T-helper 1 cell treated with Interleukin-12 subunit alpha and Interleukin-12 subunit beta and Interleukin-4 antibody, amounts not matched to agents 30 ng/mL and 1 ng/mL, for 36 hours (primary cell): ENCODE measurements at regions not wholly inside any gene's neighbourhood (a gene's known extent, or its start where the extent isn't known, plus 50 kb on each side); places are given as distances from the start of the nearest gene placed in this dataset.
"Not testable (repeated sequence)": the region's sequence is repeated elsewhere in the genome, so short reads cannot be mapped to it uniquely, and the experiment has no call there.

Source experiments
- intact Hi-C: fragments of 100-400 bp; cut with micrococcal nuclease; formaldehyde crosslinking; loops from one replicate; pipeline ENCODE4 v1.15.1; 2024

DNA sequence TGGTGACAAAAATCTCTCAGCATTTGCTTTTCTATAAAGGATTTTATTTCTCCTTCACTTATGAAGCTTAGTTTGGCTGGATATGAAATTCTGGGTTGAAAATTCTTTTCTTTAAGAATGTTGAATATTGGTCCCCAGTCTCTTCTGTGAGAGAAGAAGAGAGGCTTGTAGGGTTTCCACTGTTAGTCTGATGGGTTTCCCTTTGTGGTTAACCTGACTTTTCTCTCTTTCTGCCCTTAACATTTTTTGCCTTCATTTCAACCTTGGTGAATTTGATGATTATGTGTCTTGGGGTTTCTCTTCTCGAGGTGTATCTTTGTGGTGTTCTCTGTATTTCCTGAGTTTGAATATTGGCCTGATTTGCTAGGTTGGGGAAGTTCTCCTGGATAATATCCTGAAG lies 116.9 kb upstream of the ZEB2 start:
- intact Hi-C loops, result not testable (repeated sequence)

DNA sequence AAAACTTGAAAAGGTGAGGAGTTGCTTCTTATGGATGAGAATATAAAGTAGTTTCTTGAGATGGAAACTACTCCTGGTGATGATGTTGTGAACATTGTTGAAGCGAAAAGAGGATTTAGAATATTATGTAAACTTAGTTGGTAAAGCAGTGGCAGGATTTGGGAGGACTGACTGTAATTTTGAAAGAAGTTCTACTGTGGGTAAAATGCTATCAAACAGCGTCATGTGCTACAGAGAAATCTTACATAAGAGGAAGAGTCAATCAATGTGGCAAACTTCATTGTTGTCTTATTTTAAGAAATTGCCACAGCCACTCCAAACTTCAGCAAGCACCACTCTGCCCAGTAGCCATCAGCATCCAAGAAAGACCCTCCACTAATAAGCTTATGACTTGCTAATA lies 112.9 kb upstream of the ZEB2 start:
- intact Hi-C loops, result no loop called here

DNA sequence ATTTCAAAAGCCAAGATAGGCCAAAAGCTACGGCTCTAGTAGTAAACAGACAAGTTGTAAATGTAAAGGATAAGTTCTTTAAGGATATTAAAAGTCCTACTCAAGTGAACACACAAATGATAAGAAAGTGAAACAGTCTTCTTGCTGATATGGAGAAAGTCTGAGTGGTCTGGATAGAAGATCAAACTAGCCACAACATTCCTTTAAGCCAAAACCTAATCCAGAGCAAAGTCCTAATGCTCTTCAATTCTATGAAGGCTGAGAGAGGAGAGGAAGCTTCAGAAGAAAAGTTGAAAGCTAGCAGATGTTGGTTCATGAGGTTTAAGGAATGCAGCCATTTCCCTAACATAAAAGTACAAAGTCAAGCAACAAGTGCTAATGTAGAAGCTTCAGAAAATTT lies 111.7 kb upstream of the ZEB2 start:
- intact Hi-C loops, result no loop called here

DNA sequence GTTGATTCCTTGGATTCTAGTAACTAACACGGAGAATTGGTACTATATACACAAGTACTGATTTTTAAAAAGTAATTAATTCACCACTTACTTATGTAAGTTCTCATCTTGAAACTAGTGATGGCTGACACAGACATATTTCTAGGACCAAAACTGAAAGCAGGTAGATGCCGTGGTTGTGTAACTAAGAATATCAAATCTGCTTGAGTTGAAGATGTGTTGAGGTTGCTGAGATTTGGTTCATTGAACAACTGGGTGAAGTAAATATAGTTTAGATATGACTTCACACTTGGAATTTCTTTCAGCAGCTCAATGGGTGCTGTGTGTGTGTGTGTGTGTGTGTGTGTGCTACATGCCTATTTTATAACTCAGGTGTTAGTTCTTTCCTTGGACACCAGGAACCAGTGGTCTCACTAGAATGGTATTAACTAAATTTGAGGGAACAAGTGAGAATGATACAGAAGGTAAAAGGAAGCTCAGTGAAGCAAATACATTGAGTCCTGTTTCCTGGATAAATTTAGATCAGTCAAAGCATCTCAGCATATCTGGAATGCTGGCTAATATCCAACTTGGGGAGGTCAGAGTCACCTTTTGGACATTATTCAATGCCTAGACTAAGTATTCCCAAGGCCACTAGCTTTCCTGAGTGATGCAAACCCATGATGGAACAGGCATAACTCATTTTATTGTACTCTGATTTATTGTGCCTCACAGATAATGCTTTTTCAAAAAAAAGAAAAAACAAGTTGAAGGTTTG lies 110.7 kb upstream of the ZEB2 start:
- intact Hi-C loops, result no loop called here

DNA sequence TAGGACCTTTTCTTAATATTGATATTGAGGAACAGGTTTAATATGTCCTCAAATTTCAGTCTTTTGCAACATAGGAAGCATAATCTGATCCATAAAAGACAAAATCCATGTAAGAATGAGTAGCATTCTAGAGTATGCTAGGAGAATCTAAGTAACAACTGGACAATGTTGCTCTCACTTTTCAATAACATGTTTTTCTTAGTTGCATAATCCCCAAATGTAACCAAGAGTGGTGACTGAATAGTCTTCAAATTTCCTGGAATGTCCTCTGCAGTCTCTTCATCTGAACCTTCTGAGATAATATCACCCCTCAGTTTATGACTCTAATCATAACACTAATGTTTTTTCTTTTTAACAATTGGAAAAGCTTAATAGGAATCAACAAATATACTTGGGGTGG lies 110.0 kb upstream of the ZEB2 start:
- intact Hi-C loops, result no loop called here

DNA sequence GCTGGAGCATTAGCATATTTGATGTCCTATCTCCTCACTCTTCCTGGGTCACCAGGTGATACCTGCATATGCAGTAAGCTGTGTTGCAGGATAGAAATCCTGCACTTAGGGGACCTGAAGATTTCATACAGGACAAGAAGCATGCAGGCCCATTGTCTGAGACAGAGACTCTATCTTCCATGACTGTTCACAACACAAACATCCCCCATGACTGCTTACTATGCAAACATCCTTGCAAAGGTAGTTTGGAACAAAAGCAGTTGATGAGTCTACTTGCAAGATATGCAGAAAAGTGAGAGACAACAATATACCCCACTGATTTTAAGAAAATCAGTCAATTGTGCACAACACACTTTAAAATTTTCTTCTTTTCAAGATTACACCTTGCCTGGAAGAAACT lies 108.6 kb upstream of the ZEB2 start:
- intact Hi-C loops, result no loop called here

DNA sequence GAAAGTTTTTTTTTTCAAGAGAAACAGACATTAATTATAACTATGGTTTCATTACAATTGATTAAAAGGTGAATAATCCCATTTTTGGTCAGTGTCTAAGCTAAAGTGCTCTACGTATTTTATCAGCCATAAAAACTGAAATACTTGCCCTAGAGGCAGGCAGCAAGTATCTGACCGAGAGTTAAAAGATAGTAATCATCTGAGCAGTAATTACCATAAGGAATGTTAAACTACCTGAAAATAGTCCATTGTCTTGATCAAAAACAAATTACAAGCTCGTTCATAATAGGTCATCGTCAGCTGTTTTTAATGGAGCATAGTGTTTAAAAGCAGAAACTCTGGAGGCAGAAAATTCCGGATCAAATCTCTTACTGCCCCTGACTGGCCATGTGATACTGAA lies 105.7 kb upstream of the ZEB2 start:
- intact Hi-C loops, result no loop called here

DNA sequence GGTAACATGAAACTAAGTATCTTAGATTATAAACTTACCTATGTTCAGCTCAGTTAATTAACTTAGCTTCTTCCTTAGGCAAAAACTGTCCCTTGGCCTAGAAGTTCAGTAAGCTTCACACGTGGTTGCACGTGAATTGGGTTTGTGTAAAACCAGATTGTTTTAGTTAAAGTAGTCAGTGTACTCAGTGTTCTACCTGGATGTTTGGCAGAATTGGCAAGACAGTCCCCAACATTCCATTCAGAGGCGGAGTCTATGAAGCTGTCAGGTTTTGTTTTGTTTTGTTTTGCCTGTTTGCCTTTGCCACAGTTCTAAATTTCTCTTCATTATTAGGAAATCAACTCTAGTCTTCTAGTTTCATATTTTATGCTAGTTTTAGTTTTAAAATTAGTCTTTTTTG lies 105.3 kb upstream of the ZEB2 start:
- intact Hi-C loops, result no loop called here

DNA sequence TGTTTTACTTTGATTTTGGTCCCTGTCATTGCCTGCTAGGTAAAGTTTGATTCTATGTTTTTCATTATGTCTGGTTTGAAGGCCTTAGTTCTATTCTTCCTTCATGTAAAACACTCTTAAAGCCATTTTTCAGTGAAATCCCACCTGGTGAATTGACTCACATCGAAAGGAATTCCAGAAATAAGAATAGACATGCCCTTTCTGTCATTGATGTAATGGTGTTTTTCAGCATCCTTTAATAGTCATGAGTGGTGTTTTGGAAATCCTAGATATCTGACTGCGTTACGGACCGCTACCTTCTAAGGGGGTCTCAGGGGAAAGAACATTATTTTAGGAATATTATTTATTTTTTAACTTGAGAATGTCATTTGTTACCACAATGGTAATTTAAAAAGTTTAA lies 104.5 kb upstream of the ZEB2 start:
- intact Hi-C loops, result no loop called here

DNA sequence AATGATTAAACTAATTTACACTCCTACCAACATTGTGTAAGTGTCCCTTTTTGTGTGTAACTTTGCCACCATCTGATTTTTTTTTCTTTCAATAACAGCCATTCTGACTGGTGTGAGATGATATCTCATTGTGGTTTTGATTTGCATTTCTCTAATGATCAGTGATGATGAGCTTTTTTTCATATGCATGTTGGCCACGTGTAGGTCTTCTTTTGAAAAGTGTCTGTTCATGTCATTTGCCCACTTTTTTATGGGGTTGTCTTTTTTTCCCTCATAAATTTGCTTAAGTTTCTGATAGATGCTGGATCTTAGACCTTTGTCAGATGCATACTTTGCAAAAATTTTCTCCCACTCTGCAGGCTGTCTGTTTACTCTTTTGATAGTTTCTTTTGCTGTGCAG lies 102.5 kb upstream of the ZEB2 start:
- intact Hi-C loops, result not testable (repeated sequence)

DNA sequence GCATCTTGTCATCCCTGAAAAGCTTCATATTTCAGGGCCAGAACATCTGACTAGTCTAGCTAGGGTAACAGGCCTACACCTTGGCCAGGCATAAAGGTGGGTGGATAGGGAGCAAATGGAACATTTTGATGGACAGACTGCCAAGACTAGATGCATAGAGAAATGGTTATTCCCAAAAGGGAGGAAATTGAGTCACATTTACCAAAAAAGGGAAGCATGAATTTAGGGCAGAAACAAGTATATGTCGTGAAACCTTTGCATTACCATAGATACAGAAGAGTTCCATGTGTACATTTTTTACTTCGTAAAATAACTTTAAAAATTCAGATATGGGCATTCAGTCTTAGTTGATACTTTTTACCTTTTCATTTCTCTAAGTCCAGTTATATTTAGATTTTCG lies 101.3 kb upstream of the ZEB2 start:
- intact Hi-C loops, result no loop called here

DNA sequence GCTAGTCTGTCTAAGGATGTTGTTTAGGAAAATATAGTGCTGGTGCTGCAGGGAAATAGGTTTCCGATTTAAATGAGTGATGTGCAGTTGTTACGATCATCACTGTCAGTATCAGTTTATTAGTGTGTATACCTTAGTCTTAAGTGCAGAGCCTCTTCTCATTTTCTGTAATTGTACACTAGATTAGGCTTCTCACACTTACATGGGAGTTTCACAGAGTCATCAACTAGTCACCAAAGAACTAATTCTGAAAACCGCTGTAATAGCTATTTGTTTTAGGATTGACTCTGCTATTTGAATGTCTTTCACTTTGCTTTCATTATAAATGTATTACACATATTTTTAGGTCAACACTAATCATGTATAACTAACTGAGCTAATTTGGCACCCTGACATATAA lies 99.8 kb upstream of the ZEB2 start:
- intact Hi-C loops, result no loop called here

DNA sequence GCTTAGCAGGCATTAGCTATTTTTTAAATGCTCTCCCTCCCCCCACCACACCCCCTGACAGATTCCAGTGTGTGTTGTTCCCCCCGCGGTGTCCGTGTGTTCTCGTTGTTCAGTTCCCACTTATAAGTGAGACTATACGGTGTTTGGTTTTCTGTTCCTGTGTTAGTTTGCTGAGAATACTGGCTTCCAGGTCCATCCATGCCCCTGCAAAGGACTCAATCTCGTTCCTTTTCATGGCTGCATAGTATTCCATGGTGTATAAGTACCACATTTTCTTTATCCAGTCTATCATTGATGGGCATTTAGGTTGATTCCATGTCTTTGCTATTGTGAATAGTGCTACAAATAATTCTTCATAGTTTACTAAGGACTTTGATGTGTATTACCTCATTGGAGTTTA lies 97.3 kb upstream of the ZEB2 start:
- intact Hi-C loops, result not testable (repeated sequence)

DNA sequence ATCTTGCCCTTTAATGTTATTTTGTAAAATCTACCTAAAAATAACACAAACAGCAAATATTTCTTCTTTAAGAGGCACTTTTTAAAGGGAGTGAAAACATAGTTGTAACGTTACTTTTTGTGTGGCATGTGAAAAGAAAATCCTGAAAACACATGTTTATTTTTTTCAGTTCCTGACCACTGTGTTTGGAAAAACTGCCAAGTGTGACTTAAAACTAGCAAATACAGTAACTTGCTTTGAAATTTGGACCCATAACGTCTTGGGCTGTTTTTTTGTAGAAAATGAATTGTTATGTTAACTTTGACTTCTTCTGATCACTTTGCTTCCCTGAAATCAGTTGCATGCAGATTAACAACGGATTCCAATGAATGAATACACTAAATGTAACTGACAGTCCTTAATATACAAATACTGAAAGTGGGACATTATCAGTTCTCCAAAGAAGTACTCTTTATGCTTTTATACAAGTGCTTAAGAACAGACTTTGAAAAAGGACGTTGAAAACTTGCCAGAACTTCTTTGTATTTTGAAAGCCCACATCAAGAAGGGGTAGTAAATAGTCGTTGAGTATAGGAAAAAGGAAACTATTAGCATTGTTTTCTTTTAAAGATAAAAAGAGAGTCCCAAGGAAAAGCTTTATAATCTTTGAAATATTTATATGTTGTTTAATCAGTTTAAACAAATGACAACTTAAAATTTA lies 96.1 kb upstream of the ZEB2 start:
- intact Hi-C loops, result no loop called here

DNA sequence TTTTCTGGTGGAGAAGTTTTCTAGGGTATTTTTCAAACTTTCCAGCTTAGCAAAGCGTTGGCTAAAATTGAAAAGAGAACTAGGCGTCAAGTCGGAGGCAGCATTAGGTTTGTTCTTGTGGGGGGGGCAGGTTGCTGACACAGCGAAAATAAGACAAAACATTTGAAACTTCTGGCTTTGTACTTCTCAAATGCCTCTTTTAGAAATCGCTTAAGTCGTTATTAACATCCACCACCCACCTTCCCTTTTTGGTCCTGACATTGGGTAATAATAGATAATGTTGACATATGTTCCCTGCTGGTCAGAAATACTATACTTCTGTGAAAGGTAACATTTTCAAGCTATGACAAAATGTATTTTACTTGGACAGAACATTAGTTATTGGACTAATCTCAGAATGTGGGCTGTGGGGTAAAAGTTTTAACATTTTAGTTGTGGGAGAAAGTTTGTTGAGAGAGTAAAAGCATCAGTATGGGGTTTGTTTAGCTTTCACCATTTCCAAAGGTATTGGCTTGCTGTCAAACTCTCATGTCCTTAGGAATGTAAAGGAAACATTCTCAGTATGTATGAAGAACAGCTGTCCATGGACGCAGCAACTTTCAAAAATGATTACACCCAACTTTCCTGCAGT lies 88.1 kb upstream of the ZEB2 start:
- intact Hi-C loops, result no loop called here

DNA sequence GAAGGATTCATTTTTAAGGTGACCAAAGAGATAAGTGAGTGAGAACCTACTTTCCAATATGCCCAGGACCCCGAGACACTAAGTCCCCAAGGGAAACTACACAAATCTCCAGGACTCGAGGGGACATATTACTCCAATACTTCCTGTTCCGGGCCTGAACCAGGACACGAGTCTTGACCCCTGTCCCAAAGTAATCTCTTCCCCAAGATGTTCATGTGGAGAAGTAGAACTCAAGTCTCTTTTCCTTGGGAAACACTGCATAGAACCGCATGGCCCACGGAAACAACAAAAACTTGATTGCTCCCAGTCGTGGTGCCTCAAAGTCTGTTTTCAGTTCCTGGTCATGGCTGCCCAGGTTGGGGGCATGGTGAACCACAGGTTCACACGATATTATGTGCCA lies 87.2 kb upstream of the ZEB2 start:
- intact Hi-C loops, result no loop called here

DNA sequence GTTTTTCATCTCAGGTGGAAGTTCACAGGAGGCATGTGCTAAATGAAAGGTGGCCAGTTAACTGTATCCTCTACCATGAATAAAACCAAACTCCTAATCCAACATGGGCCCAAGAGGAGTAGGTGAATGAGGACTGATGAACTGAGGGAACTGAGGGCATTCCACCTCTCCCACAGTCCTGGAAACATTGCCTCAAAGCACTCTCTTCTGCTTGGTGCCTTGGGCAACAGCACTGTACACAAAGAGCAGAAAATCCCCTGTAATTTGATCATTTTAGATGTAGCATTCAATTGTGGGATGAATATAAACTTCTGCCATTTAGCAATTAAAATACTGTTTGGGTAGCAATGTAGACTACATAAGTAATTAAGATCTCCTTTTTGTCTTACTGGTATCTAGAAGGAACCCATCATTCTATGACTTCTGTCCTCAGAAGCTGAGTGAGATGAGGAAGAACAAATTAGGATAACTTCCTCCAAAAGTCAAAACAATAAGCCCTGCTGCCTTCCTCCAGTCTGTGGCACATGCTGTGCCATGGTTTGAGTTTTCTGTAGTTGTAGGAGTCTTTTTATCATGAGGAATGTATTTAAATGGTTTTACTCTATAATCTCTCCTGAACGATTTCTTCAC lies 86.7 kb upstream of the ZEB2 start:
- intact Hi-C loops, result no loop called here

DNA sequence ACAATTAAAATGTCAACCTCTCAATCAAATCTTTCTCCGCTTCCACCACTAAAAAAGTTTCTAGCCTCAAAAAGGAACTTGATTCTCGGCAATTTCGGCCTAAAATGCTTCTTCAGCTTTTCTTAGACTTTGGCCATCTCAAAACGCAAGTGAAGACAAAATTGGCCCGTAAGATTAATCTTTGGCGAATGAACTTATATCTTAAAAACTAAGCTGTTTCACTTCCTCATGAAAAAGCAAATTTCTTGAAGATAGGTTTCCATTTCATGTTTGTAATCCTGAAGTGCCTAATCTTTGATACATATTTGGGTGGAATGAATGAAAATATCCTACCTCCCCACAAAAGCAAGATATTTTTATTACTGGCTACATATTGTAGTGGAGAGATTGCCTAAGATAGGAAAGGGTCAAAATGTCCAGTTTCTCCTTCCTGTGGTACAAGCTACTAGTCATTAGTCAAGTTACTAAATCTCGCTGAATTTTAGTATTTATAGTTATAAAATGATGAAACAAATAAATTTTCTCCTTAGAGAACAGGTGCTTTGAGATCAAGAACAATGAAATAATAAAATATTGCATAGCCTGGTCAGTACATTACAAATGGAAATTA lies 85.4 kb upstream of the ZEB2 start:
- intact Hi-C loops, result no loop called here

DNA sequence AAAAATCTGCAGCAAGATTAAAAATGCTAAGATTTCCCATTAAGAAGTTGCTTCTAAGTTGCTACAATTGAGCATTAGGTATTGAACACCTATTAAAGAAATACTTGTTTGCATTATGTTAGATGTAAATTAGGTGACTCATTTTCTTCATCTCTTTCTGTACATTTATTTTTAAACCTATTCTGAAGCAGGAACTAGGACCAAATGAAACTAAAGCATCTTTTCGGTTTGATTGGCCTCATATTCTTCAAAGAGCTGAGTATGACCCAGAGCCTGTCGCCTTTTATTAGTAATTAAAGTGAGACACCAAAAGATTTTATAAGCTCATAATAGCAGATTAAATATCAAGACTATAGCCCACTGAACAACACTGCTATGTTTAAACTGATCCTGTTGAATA lies 83.4 kb upstream of the ZEB2 start:
- intact Hi-C loops, result no loop called here

DNA sequence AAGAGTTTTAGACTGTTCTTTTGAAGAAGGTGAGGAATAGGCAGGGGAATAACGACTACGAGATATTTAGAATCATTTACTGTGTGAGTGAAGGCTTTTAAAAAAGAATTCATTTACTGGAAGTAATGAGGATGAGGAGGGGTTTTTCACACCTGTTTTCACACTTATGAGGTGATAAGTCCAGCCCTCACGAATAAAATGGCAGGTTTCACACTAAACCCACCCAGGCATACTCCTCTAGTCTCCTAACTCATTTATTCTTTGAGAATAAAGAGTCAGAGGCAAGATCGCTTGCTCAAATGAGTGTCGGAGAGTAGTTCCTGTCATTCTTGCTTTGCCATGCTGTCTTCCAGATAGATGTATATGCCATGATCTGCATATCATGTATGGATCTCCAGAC lies 79.0 kb upstream of the ZEB2 start:
- intact Hi-C loops, result no loop called here

DNA sequence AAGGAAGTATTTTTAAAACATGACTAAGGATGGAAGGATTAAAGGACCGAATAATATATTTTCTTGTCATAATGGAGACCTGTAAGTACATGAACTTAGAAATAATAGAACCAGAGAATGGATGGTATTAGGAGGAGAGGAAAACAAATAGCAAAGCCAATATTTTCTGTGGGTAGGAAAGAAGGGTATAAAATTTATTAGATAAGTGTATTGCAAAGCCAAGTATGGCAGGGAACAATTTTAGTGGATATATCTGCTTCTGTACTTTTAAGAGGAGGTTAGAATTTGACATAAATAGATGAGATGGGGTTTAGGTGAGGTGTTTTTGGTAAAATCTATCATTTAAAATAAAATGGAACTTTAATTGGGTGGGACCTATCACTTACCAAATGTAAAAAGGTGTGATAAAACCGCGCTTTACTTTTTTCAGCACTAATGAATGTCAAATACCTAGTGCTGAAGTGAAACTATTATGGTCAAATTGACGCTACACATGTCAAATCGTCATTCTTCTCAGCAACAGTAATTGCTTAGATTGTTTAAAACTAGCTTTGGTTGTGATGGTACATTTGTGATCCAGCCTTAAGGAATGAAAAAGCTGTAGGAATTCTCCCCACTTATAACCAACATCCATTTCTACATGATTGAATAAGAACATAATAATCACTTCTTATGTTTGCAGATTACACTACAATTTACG lies 78.1 kb upstream of the ZEB2 start:
- intact Hi-C loops, result no loop called here
